RWPE1 (cell line): ENCODE measurements at regions not wholly inside any gene's neighbourhood (a gene's known extent, or its start where the extent isn't known, plus 50 kb on each side); places are given as distances from the start of the nearest gene placed in this dataset.

Experiments
- CTCF ChIA-PET: fragments of 350-600 bp; sonication (Branson Sonifier 250); formaldehyde crosslinking; extraction: SDS; loops from one replicate; lab custom pipeline; 2021; lab: Yijun Ruan, JAX
- POLR2A ChIA-PET: fragments of 400-600 bp; formaldehyde crosslinking; extraction: SDS; loops from one replicate; lab custom pipeline; 2020; ENCODE audit warnings: antibody characterized with exemption; ENCODE audit not compliant: low non-redundant PET; lab: Yijun Ruan, JAX
- DNase-seq: peaks from one replicate; pipeline ENCODE4 v3.0.0; 2012; ENCODE audit warnings: low spot score
- H3K27ac ChIP-seq: fragments of 450-650 bp; 2 replicates; pipeline ENCODE4 v1.5.1; 2017
- CTCF ChIP-seq: fragments of 450-650 bp; conservative IDR thresholded peaks from 2 replicates; pipeline ENCODE4 v1.5.1; 2017; ENCODE audit warnings: low read depth, mild to moderate bottlenecking

- no peak for DNase-seq
- H3K27ac ChIP-seq, result no peak overlapping the region
- no peak for TF ChIP-seq CTCF
- ChIA-PET POLR2A (no interaction called here), CTCF (interaction anchor here (0.5 kb wide), 1 partner anchor 1170 kb away, joined by 4 read pairs; no protein-coding TSS in a partner anchor)
Measured at GRCh38 chr1:213370523-213370922, 319.5 kb downstream of the RPS6KC1 start.

- CTCF ChIA-PET, result no interaction called here
- H3K27ac ChIP-seq, result no peak overlapping the region
- no peak for TF ChIP-seq CTCF
- POLR2A ChIA-PET, result no interaction called here
- DNase-seq, result no peak
Measured at GRCh38 chr1:213371525-213371846, 320.4 kb downstream of the RPS6KC1 start.

GRCh38 chr1:213371847-213372619 is 321.0 kb downstream of the RPS6KC1 start:
- POLR2A ChIA-PET, result no interaction called here

GRCh38 chr1:213374369-213374768 is 323.3 kb downstream of the RPS6KC1 start:
- peak; percentile 65 for DNase-seq
- ChIA-PET POLR2A (no interaction called here), CTCF (interaction anchor here (0.6 kb wide), 5 partner anchors 11 to 1291 kb away, joined by 3 to 4 read pairs (median 3); no protein-coding TSS in a partner anchor)
- H3K27ac ChIP-seq, result no peak overlapping the region
- peak; percentile 82 for TF ChIP-seq CTCF

More at GRCh38 chr1:213371847-213372619, 321.0 kb downstream of the RPS6KC1 start:
- CTCF ChIA-PET, result no interaction called here
- no peak for DNase-seq
- no peak overlapping the region for H3K27ac ChIP-seq
- TF ChIP-seq CTCF, result no peak

GRCh38 chr1:213375002-213375401 is 324.0 kb downstream of the RPS6KC1 start:
- ChIA-PET POLR2A (no interaction called here), CTCF (interaction anchor here (0.6 kb wide), 5 partner anchors 12 to 1290 kb away, joined by 3 to 4 read pairs (median 3); no protein-coding TSS in a partner anchor)
- H3K27ac ChIP-seq, result no peak overlapping the region
- TF ChIP-seq CTCF, result no peak
- DNase-seq, result no peak

- CTCF ChIA-PET, result interaction anchor here (1.0 to 1.1 kb wide), 2 partner anchors 32 to 750 kb away, joined by 3 read pairs; no protein-coding TSS in a partner anchor
- no peak for TF ChIP-seq CTCF
- no peak for DNase-seq
- no peak overlapping the region for H3K27ac ChIP-seq
- POLR2A ChIA-PET, result no interaction called here
Measured at GRCh38 chr1:213376862-213377372, 325.9 kb downstream of the RPS6KC1 start.
